Cardiac muscle cell (in vitro differentiated cells and primary cell): ENCODE measurements at regions not wholly inside any gene's neighbourhood (a gene's known extent, or its start where the extent isn't known, plus 50 kb on each side); places are given as distances from the start of the nearest gene placed in this dataset.

ENCODE experiments used
- DNase-seq, 2 donors: peaks; one replicate each; pipeline versions ENCODE4 v3.0.0 to v3.0.0-alpha.2; 2010 to 2017; ENCODE audit warnings: low read depth in 1 of 2, low spot score in 1 of 2
- H3K27ac ChIP-seq: fragments of 200-600 bp; sonication (generic); 2 replicates; pipeline ENCODE4 v1.5.1; 2016
- H3K27me3 ChIP-seq: fragments of 200-600 bp; sonication (generic); 2 replicates; pipeline ENCODE4 v1.6.0; 2016; ENCODE audit warnings: control low read depth
- H3K36me3 ChIP-seq: fragments of 200-600 bp; sonication (generic); 2 replicates; pipeline ENCODE4 v1.5.1; 2016; ENCODE audit warnings: control low read depth
- H3K4me1 ChIP-seq: fragments of 200-600 bp; sonication (generic); 2 replicates; pipeline ENCODE4 v1.8.1; 2017; ENCODE audit warnings: low read depth, mild to moderate bottlenecking, mixed run types
- H3K4me3 ChIP-seq: fragments of 200-600 bp; sonication (generic); 2 replicates; pipeline ENCODE4 v1.5.1; 2016; ENCODE audit warnings: mild to moderate bottlenecking
- H3K9me3 ChIP-seq: fragments of 200-600 bp; sonication (generic); 2 replicates; pipeline ENCODE4 v1.5.1; 2017; ENCODE audit warnings: low read depth, mild to moderate bottlenecking, control low read depth
- TF ChIP-seq, protein P1 (sequence below): IDR thresholded peaks from 2 replicates; pipeline ENCODE4 v1.5.1; 2012; ENCODE audit warnings: low read depth, mild to moderate bottlenecking, low read length

DNA sequence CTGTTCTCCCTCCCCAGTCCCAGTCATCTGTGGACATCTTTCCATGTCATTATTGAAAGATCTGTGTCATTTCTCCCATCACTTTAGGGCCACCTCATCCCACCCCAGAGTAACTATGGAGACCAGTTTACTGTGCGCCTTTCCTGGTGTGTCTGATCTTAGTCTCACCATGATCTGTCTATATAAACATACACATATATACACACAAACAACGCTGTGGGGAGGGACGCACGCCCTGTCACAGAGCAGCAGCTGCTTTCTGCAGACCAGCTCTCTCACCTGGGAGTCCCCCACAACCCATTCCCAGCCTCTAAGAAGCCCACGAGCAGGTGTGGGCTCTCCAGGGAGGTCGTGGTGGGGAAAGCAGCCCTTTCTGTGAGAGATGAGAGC, 68.1 kb upstream of the TOX2 start:
- H3K4me1 ChIP-seq = no peaks in the 10 kb centered on the region
- no peak for DNase-seq
- H3K36me3 ChIP-seq = no peaks in the 10 kb centered on the region
- TF ChIP-seq, protein P1, sequence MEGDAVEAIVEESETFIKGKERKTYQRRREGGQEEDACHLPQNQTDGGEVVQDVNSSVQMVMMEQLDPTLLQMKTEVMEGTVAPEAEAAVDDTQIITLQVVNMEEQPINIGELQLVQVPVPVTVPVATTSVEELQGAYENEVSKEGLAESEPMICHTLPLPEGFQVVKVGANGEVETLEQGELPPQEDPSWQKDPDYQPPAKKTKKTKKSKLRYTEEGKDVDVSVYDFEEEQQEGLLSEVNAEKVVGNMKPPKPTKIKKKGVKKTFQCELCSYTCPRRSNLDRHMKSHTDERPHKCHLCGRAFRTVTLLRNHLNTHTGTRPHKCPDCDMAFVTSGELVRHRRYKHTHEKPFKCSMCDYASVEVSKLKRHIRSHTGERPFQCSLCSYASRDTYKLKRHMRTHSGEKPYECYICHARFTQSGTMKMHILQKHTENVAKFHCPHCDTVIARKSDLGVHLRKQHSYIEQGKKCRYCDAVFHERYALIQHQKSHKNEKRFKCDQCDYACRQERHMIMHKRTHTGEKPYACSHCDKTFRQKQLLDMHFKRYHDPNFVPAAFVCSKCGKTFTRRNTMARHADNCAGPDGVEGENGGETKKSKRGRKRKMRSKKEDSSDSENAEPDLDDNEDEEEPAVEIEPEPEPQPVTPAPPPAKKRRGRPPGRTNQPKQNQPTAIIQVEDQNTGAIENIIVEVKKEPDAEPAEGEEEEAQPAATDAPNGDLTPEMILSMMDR = no peak
- H3K27me3 ChIP-seq = no peaks in the 10 kb centered on the region
- H3K9me3 ChIP-seq = no peaks in the 10 kb centered on the region
- no peak overlapping the region for H3K27ac ChIP-seq
- no peak overlapping the region for H3K4me3 ChIP-seq

DNA sequence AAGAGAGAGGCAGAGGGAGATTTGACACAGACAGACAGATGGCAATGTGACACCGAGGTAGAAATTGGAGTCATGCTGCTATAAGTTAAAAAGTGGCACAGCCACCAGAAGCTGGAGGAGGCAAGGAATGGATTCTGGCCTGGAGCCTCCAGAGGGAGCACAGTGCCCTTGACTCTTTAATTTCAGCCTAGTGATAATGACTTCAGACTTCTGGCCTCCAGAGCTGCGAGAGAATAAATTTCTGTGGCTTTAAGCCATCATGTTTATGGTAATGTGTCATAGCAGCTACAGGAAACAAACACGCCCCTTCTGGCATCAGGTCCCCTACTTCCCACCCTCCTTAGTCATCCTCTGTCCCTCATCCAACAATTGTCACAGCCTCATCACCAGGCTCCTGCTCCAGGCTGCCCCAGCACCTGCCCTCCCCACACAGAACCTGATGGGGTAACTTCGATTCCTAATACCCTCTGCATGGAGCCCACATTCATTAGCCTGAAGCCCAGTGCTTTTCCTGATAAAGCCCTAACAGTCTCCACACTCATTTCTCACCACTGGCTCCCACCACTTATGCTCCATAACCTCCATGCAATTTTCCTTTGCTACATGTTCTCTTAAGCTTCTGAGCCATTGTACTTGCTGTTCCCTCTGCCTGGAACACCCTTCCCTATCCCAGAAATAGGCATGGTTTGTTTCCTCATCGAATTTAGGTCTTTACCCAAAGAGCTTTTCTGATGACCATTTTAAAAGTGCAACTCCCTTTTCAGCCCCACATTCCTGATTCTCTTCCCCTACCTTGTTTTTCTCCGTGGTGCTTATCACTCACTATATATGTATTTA, 69.7 kb upstream of the TOX2 start:
- TF ChIP-seq, protein P1 = peak; percentile 42
- no peak overlapping the region for H3K27ac ChIP-seq
- peak in 1 of 2 donors; percentile 91 for DNase-seq

DNA sequence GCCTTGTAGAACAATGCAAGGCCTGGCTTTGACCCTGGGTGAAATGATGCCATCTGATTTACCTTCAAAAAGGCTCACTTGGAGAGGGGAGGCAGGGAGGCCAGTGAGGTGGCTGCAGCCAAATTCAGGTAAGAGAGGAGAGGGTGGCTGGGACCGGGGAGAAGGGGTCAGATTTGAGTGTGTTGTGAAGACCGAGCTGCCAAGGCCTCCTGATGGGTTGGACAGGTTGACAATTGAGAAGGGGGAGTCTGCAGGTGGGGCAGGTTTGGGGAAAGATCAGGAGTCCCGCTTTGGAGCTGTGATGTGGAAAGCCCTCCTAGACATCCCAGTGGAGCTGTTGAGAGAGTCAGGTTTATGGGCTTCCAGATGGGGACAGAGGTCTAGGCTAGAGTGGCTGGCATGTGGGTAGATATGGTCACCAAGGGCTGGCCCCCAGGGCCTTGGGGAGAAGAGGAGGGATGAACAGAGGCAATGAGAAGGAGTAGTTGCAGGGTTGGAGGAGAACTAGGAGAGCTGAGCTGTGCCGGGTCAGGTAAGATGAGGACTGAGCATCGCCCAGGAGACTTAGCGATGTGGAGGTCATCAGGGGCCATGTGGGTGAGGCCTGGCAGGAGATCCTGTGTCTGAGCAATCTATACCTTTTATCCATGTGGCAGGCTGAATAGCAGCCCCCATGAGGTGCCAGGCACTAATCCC, 70.5 kb upstream of the TOX2 start:
- Histone ChIP-seq H3K27ac (no peak overlapping the region), H3K27me3 (no peaks in the 10 kb centered on the region), H3K4me1 (no peaks in the 10 kb centered on the region), H3K4me3 (no peak overlapping the region), H3K9me3 (no peaks in the 10 kb centered on the region), H3K36me3 (no peaks in the 10 kb centered on the region)
- DNase-seq = no peak
- TF ChIP-seq, protein P1 = no peak

More for the DNA sequence above, 69.7 kb upstream of the TOX2 start:
- Histone ChIP-seq H3K4me1 (no peaks in the 10 kb centered on the region), H3K9me3 (no peaks in the 10 kb centered on the region), H3K36me3 (no peaks in the 10 kb centered on the region), H3K27me3 (no peaks in the 10 kb centered on the region), H3K4me3 (no peak overlapping the region)

DNA sequence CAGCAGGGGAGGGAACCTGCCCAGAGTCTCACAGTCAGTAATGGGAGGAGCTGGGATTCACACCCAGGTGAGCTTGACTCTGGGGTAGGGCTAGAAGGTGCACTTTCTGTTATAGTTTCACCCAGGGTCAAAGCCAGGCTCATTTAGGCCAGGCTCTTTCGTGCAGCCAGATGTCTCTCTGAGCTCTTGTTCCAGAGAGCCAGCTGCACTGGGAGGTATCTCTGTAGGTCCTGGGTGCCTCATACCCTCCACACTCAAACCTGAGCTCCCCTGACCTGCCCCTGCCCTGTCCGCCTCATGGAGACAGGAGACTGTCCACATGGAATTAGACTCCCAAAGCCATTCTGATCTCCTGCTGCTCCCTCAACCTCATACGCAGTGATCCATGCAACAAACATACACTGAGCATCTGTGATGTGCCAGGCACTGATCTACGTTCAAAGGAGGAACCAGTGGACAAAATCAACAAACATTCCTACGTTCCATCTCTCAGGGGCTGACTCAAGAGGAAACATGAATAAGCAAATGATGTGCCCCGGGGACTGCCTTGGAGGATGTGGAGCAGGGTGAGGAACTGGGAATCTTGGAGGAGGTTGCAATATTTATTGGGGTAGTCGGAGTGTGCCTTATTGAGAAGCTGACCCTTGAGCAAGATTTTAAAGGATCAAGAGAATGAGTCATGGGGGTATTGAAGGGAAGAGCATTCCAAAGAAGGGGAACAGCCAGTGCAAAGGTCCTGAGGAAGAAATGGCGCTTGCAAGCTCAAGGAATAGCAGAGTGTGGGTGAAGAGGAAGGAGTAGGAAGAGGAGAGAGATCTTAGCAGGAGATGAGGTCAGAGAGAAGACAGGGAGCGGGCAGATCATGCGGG, 71.3 kb upstream of the TOX2 start:
- H3K36me3 ChIP-seq = no peaks in the 10 kb centered on the region
- H3K9me3 ChIP-seq = no peaks in the 10 kb centered on the region
- no peak overlapping the region for H3K4me3 ChIP-seq
- no peaks in the 10 kb centered on the region for H3K4me1 ChIP-seq
- H3K27ac ChIP-seq = no peak overlapping the region
- peak in 1 of 2 donors; percentile 78 for DNase-seq
- TF ChIP-seq, protein P1 = no peak
- H3K27me3 ChIP-seq = no peaks in the 10 kb centered on the region

DNA sequence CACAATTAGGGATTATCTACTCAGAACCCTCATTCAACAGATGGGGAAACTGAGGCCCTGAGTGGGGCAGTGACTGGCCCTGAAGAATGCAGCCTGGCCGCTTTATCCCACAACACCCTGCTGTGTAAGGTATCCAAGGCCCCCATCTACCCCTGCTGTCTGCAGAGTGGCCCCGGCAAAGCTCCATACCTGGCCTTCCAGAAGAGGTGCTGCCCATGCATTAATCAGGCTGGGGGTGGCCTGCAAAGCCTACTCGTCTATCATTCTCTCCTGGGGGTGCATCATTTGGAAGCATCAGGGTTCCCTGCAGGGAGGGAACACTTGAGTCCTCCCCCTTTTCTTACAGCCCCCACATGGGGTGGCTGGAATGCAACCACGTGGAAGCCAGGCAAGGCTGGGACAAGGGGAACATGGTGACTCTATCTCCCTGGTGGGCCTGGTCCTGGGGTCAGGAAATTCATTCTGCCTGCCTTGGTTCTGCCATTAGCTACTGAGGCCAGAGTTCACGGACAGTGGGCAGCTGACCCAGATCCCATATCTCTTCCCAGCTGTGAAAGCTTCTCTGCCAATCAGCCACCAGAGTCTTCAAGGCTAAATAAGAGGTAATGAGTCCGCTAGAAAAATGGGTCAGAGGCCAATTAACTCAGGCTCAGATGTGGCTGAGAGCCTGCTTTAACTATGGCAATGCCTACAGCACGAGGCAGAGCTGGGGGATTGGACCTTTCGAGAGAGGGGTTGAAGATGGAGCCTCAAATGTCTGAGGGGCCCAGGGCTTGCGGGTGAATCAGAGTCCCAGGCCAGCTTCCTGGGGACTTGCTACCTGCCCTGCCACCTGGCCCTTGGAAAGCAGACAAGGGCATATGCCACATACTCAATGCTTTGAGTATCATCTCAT, 72.3 kb upstream of the TOX2 start:
- DNase-seq = no peak
- Histone ChIP-seq H3K36me3 (no peaks in the 10 kb centered on the region), H3K9me3 (no peaks in the 10 kb centered on the region), H3K4me1 (no peaks in the 10 kb centered on the region), H3K27me3 (no peaks in the 10 kb centered on the region), H3K4me3 (no peak overlapping the region), H3K27ac (no peak overlapping the region)
- TF ChIP-seq, protein P1 = no peak
